ENCODE measurements at regions not wholly inside any gene's neighbourhood (a gene's known extent, or its start where the extent isn't known, plus 50 kb on each side); places are given as distances from the start of the nearest gene placed in this dataset.

- TF ChIP-seq, protein P1, sequence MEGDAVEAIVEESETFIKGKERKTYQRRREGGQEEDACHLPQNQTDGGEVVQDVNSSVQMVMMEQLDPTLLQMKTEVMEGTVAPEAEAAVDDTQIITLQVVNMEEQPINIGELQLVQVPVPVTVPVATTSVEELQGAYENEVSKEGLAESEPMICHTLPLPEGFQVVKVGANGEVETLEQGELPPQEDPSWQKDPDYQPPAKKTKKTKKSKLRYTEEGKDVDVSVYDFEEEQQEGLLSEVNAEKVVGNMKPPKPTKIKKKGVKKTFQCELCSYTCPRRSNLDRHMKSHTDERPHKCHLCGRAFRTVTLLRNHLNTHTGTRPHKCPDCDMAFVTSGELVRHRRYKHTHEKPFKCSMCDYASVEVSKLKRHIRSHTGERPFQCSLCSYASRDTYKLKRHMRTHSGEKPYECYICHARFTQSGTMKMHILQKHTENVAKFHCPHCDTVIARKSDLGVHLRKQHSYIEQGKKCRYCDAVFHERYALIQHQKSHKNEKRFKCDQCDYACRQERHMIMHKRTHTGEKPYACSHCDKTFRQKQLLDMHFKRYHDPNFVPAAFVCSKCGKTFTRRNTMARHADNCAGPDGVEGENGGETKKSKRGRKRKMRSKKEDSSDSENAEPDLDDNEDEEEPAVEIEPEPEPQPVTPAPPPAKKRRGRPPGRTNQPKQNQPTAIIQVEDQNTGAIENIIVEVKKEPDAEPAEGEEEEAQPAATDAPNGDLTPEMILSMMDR (IDR thresholded peaks at IDR 0.05; ENCODE audit: poor library complexity), result no peak
- no peak for TF ChIP-seq EZH2 (IDR thresholded peaks at IDR 0.05; ENCODE audit: borderline replicate concordance)
Measured at GRCh38 chr5:106656821-106657220, 1013.9 kb downstream of the EFNA5 start.
